HepG2 (cell line): ENCODE measurements at regions not wholly inside any gene's neighbourhood (a gene's known extent, or its start where the extent isn't known, plus 50 kb on each side); places are given as distances from the start of the nearest gene placed in this dataset.

Experiments used
- ATAC-seq: fragments of 200-7000 bp; cut with Tn5 transposase; 3 replicates; pipeline ENCODE4 v1.9.1; 2020; ENCODE audit warnings: mild to moderate bottlenecking, moderate library complexity
- BruUV-seq: library from RNA; stranded (reverse); fragments of 400-500 nt; replicated peaks from 2 replicates; lab custom pipeline; 2021; lab: Mats Ljungman, UMichigan
- CTCF ChIA-PET: fragments of 300-600 bp; formaldehyde crosslinking; extraction: SDS; loops from one replicate; lab custom pipeline; 2021; ENCODE audit warnings: low total read pairs, inconsistent platforms, low intra/inter-chr PET ratio; lab: Yijun Ruan, JAX
- POLR2A ChIA-PET: fragments of 350-600 bp; sonication (Branson Sonifier 250); formaldehyde crosslinking; loops from one replicate; lab custom pipeline; 2020; ENCODE audit warnings: antibody characterized with exemption, inconsistent platforms; lab: Yijun Ruan, JAX
- DNase-seq: peaks from one replicate; pipeline ENCODE4 v3.0.0-alpha.2; 2015; ENCODE audit warnings: low spot score
- FAIRE-seq: peaks from 3 replicates; lab custom pipeline; 2011; peaks lifted over from hg19 to GRCh38; lab: Jason Lieb, UNC
- H2AFZ ChIP-seq: one replicate; pipeline ENCODE4 v1.6.1; 2011; ENCODE audit warnings: low read length, inconsistent platforms
- H3K27ac ChIP-seq: fragments of 300-600 bp; 3 replicates; pipeline ENCODE4 v1.8.0; 2011; ENCODE audit warnings: mixed run types, mild to moderate bottlenecking, mixed read lengths, low read length, inconsistent platforms; ENCODE audit not compliant: insufficient read depth; ENCODE audit errors: extremely low read length
- H3K27me3 ChIP-seq, 2 experiments: fragments of 200-600 bp in 1 of 2; 2 replicates in 1 of 2; 3 replicates in 1 of 2; pipeline versions ENCODE4 v1.6.0 to v1.8.0; 2011; ENCODE audit warnings: low read length in 2 of 2, mild to moderate bottlenecking in 2 of 2, moderate library complexity in 2 of 2, inconsistent platforms in 1 of 2; ENCODE audit not compliant: insufficient read depth in 2 of 2, control insufficient read depth in 1 of 2
- H3K36me3 ChIP-seq, 2 experiments: fragments of 200-600 bp in 1 of 2; replicated peaks in 1 of 2; 2 replicates in 1 of 2; 3 replicates in 1 of 2; pipeline versions ENCODE4 v1.5.1 to v1.8.0; 2011; ENCODE audit warnings: low read length in 2 of 2, inconsistent platforms in 1 of 2; ENCODE audit not compliant: insufficient read depth in 2 of 2, control insufficient read depth in 1 of 2
- H3K4me1 ChIP-seq: 2 replicates; pipeline ENCODE4 v1.5.1; 2012; ENCODE audit warnings: low read length, inconsistent platforms; ENCODE audit not compliant: insufficient read depth
- H3K4me2 ChIP-seq: 2 replicates; pipeline ENCODE4 v1.6.0; 2011; ENCODE audit warnings: low read depth, low read length, inconsistent platforms
- H3K4me3 ChIP-seq, 3 experiments: fragments of 200-600 bp in 1 of 3; sonication (generic), shearing (Covaris generic) in 1 of 3; replicated peaks in 1 of 3; 2 replicates each; pipeline ENCODE4 v1.5.1; 2011 to 2016; ENCODE audit warnings: low read length in 3 of 3, inconsistent platforms in 2 of 3, low read depth in 2 of 3, mild to moderate bottlenecking in 2 of 3, control low read depth in 1 of 3, mixed read lengths in 1 of 3; ENCODE audit not compliant: insufficient read depth in 1 of 3
- H3K79me2 ChIP-seq: one replicate; pipeline ENCODE4 v1.6.1; 2011; ENCODE audit warnings: low read length, inconsistent platforms; ENCODE audit not compliant: insufficient read depth
- H3K9ac ChIP-seq: 2 replicates; pipeline ENCODE4 v1.6.0; 2011; ENCODE audit warnings: mild to moderate bottlenecking, low read depth, low read length, inconsistent platforms; ENCODE audit not compliant: insufficient read depth
- H3K9me3 ChIP-seq: 2 replicates; pipeline ENCODE4 v1.5.1; 2012; ENCODE audit warnings: mild to moderate bottlenecking, low read length
- H4K20me1 ChIP-seq: 2 replicates; pipeline ENCODE4 v1.6.0; 2011; ENCODE audit warnings: inconsistent platforms, mild to moderate bottlenecking, low read length, moderate library complexity; ENCODE audit not compliant: insufficient read depth
- CC2D1A ChIP-seq: sonication (generic); formaldehyde crosslinking; IDR thresholded peaks from 2 replicates; pipeline ENCODE4 v1.8.1; 2023; ENCODE audit warnings: mild to moderate bottlenecking, missing genetic modification reagents
- DRAP1 ChIP-seq: IDR thresholded peaks from 2 replicates; pipeline ENCODE4 v1.6.1; 2016; ENCODE audit warnings: missing genetic modification reagents, missing compliant biosample characterization
- FOXO4 ChIP-seq: sonication (generic); formaldehyde crosslinking; conservative IDR thresholded peaks from 2 replicates; pipeline ENCODE4 v1.8.1; 2023; ENCODE audit warnings: missing genetic modification reagents
- JARID2 ChIP-seq: sonication (generic); formaldehyde crosslinking; IDR thresholded peaks from 2 replicates; pipeline ENCODE4 v1.8.1; 2023; ENCODE audit warnings: missing genetic modification reagents, inconsistent platforms; ENCODE audit not compliant: insufficient replicate concordance
- KDM6A ChIP-seq: IDR thresholded peaks from 2 replicates; pipeline ENCODE4 v1.6.1; 2016; ENCODE audit warnings: low read depth
- RBM22 ChIP-seq: fragments of 200-400 bp; formaldehyde crosslinking; optimal IDR thresholded peaks from 2 replicates; pipeline ENCODE3; 2017; ENCODE audit warnings: mild to moderate bottlenecking, low read length, moderate library complexity
- ZNF17 ChIP-seq: sonication (generic); formaldehyde crosslinking; IDR thresholded peaks from 2 replicates; pipeline ENCODE4 v1.5.0; 2020; ENCODE audit warnings: mild to moderate bottlenecking, missing genetic modification reagents
- ZNF652 ChIP-seq: IDR thresholded peaks from 2 replicates; pipeline ENCODE4 v1.6.1; 2016; ENCODE audit warnings: low read depth, borderline replicate concordance
- ZNF775 ChIP-seq: sonication (generic); formaldehyde crosslinking; IDR thresholded peaks from 2 replicates; pipeline ENCODE4 v1.4.0; 2020; ENCODE audit warnings: missing genetic modification reagents, mild to moderate bottlenecking, moderate library complexity, borderline replicate concordance
- WGBS: methylation state at CpG from one replicate; pipeline ENCODE4 v1.1.6; 2017; ENCODE audit warnings: low lambda C conversion rate; 5-methylcytosine and 5-hydroxymethylcytosine counted together
- in situ Hi-C: cut with HindIII; loops from 2 replicates; pipeline ENCODE4 v1.10.0; 2017; ENCODE audit warnings: low pct_unique_long_range_greater_than_20kb; ENCODE audit not compliant: extremely low pct_ligation_motif_present
- intact Hi-C: fragments of 100-400 bp; cut with micrococcal nuclease; formaldehyde crosslinking; loops from one replicate; pipeline ENCODE4 v1.10.0; 2022; ENCODE audit not compliant: unreplicated experiment

- Histone ChIP-seq H4K20me1 (no peaks in the 10 kb centered on the region), H3K4me2 (no peak overlapping the region), H3K27me3 (no peaks in the 10 kb centered on the region), H2AFZ (no peak overlapping the region), H3K4me1 (no peaks in the 10 kb centered on the region), H3K79me2 (no peaks in the 10 kb centered on the region), H3K9ac (no peak overlapping the region), H3K4me3 (no peak overlapping the region), H3K36me3 (no peaks in the 10 kb centered on the region), H3K27ac (no peak overlapping the region), H3K9me3 (no peaks in the 10 kb centered on the region)
- ChIA-PET POLR2A (no interaction called here), CTCF (no interaction called here)
- ATAC-seq: no peak
- intact Hi-C loops: no loop called here
- BruUV-seq: no TSS peak
- no peak for FAIRE-seq
- WGBS: 5% methylated on average over 4 of the region's 4 CpGs
- in situ Hi-C loops: no loop called here
- DNase-seq: no peak
- no peak for TF ChIP-seq KDM6A (CRISPR knock-in tag)
- TF ChIP-seq ZNF652 (CRISPR knock-in tag): no peak
- TF ChIP-seq DRAP1: no peak
- TF ChIP-seq ZNF775 (CRISPR knock-in tag): no peak
- TF ChIP-seq CC2D1A (CRISPR knock-in tag): no peak
- TF ChIP-seq FOXO4: no peak
- TF ChIP-seq JARID2 (CRISPR knock-in tag): no peak
- TF ChIP-seq RBM22: no peak
- no peak for TF ChIP-seq ZNF17 (CRISPR knock-in tag)
Observed at GRCh38 chr3:24867783-24868182, 373.1 kb upstream of the THRB start.
